DMS53 (cell line): ENCODE measurements at regions not wholly inside any gene's neighbourhood (a gene's known extent, or its start where the extent isn't known, plus 50 kb on each side); places are given as distances from the start of the nearest gene placed in this dataset.
A peak's percentile ranks its signal among the peaks of the same experiment; 100 is the strongest.

Source experiments
- DNase-seq: peaks from one replicate; lab custom pipeline; 2025; lab: John Stamatoyannopoulos, UW

GRCh38 chr3:158970006-158970405 is 168.2 kb downstream of the MFSD1 start:
- DNase-seq: peak; percentile 38

GRCh38 chr3:158974904-158975303 is 173.1 kb downstream of the MFSD1 start:
- no peak for DNase-seq

GRCh38 chr3:158976966-158977365 is 175.1 kb downstream of the MFSD1 start:
- no peak for DNase-seq

GRCh38 chr3:158977497-158977896 is 175.6 kb downstream of the MFSD1 start:
- DNase-seq: no peak

- no peak for DNase-seq
Measured at GRCh38 chr3:158983216-158984099, 181.6 kb downstream of the MFSD1 start.

- DNase-seq: peak; percentile 89
Measured at GRCh38 chr3:158991146-158991705, 189.4 kb downstream of the MFSD1 start.

- no peak for DNase-seq
Measured at GRCh38 chr3:158992463-158992862, 190.6 kb downstream of the MFSD1 start.

GRCh38 chr3:158994386-158994785 is 192.5 kb downstream of the MFSD1 start:
- no peak for DNase-seq

- DNase-seq: peak; percentile 1
Measured at GRCh38 chr3:159001711-159002110, 199.9 kb downstream of the MFSD1 start.

- no peak for DNase-seq
Measured at GRCh38 chr3:159005137-159005536, 203.3 kb downstream of the MFSD1 start.

- no peak for DNase-seq
Measured at GRCh38 chr3:159007331-159007730, 205.5 kb downstream of the MFSD1 start.

GRCh38 chr3:159008401-159008800 is 206.5 kb downstream of the MFSD1 start:
- no peak for DNase-seq

- DNase-seq: no peak
Measured at GRCh38 chr3:159018341-159018740, 216.5 kb downstream of the MFSD1 start.

GRCh38 chr3:159025733-159026132 is 223.9 kb downstream of the MFSD1 start:
- DNase-seq: no peak

GRCh38 chr3:159026510-159026909 is 224.7 kb downstream of the MFSD1 start:
- no peak for DNase-seq

- no peak for DNase-seq
Measured at GRCh38 chr3:159028706-159029105, 226.9 kb downstream of the MFSD1 start.

- no peak for DNase-seq
Measured at GRCh38 chr3:159029306-159030026, 227.6 kb downstream of the MFSD1 start.

- peak; percentile 3 for DNase-seq
Measured at GRCh38 chr3:159030138-159030670, 228.3 kb downstream of the MFSD1 start.

- DNase-seq: no peak
Measured at GRCh38 chr3:159030886-159031679, 229.2 kb downstream of the MFSD1 start.

GRCh38 chr3:159032311-159032710 is 230.5 kb downstream of the MFSD1 start:
- DNase-seq: no peak

- DNase-seq: no peak
Measured at GRCh38 chr3:159038405-159038804, 236.6 kb downstream of the MFSD1 start.

- DNase-seq: peak; percentile 28
Measured at GRCh38 chr3:159039286-159039685, 237.4 kb downstream of the MFSD1 start.
